B cell (primary cell): ENCODE measurements at regions not wholly inside any gene's neighbourhood (a gene's known extent, or its start where the extent isn't known, plus 50 kb on each side); places are given as distances from the start of the nearest gene placed in this dataset.

Experiments
- ATAC-seq: fragments of 200-7000 bp; cut with Tn5 transposase; one replicate; pipeline ENCODE4 v1.10.0; 2021; ENCODE audit warnings: low read depth, mild to moderate bottlenecking, moderate number of reproducible peaks, moderate library complexity
- CTCF ChIA-PET: fragments of 350-600 bp; sonication (Branson Sonifier 250); formaldehyde crosslinking; loops from one replicate; lab custom pipeline; 2021; ENCODE audit warnings: antibody characterized with exemption, inconsistent platforms; lab: Charles Lee
- POLR2A ChIA-PET: fragments of 350-600 bp; sonication (Branson Sonifier 250); formaldehyde crosslinking; loops from one replicate; lab custom pipeline; 2021; ENCODE audit warnings: antibody characterized with exemption; lab: Charles Lee
- DNase-seq: peaks from one replicate; pipeline ENCODE4 v3.0.0; 2013
- H2AFZ ChIP-seq: 2 replicates; pipeline ENCODE4 v1.6.1; 2012; ENCODE audit warnings: mild to moderate bottlenecking, low read depth, low read length; ENCODE audit not compliant: insufficient read depth, poor library complexity, severe bottlenecking
- H3K27ac ChIP-seq, 2 donors: 1 replicate in 1 of 2; 2 replicates in 1 of 2; pipeline ENCODE4 v1.5.1; 2012 to 2013; ENCODE audit warnings: low read length in 2 of 2, mild to moderate bottlenecking in 2 of 2, moderate library complexity in 1 of 2
- H3K27me3 ChIP-seq, 4 experiments: fragments of 200-600 bp in 1 of 4; sonication (generic) in 1 of 4; replicated peaks in 1 of 4; 1 replicate in 2 of 4; 2 replicates in 2 of 4; pipeline versions ENCODE4 v1.6.1 to v1.7.0; 2013 to 2016; ENCODE audit warnings: low read length in 3 of 4, mild to moderate bottlenecking in 2 of 4, mixed read lengths in 1 of 4, moderate library complexity in 1 of 4; ENCODE audit not compliant: insufficient read depth in 4 of 4, control insufficient read depth in 3 of 4; ENCODE audit errors: control extremely low read depth in 1 of 4
- H3K36me3 ChIP-seq, 2 experiments: replicated peaks in 1 of 2; 1 replicate in 1 of 2; 2 replicates in 1 of 2; pipeline versions ENCODE4 v1.6.1 to v1.7.1; 2013; ENCODE audit warnings: low read length in 1 of 2; ENCODE audit not compliant: insufficient read depth in 2 of 2, control insufficient read depth in 1 of 2; ENCODE audit errors: control extremely low read depth in 1 of 2, extremely low read depth in 1 of 2
- H3K4me1 ChIP-seq, 2 donors: fragments of 200-600 bp in 1 of 2; sonication (generic) in 1 of 2; 1 replicate in 1 of 2; 2 replicates in 1 of 2; pipeline versions ENCODE4 v1.5.1 to v1.6.1; 2013 to 2017; ENCODE audit warnings: low read length in 2 of 2; ENCODE audit not compliant: control insufficient read depth in 2 of 2, insufficient read depth in 2 of 2
- H3K4me2 ChIP-seq: replicated peaks from 2 replicates; pipeline ENCODE3; 2012; ENCODE audit warnings: mild to moderate bottlenecking, low read depth, low read length; ENCODE audit not compliant: poor library complexity, severe bottlenecking
- H3K4me3 ChIP-seq, 5 experiments: fragments of 200-600 bp in 1 of 5; sonication (generic) in 1 of 5; 1 replicate in 3 of 5; 2 replicates in 2 of 5; pipeline versions ENCODE4 v1.5.1 to v1.7.0; 2011 to 2016; ENCODE audit warnings: low read length in 4 of 5, mild to moderate bottlenecking in 4 of 5, low read depth in 2 of 5, control low read depth in 1 of 5, moderate library complexity in 1 of 5; ENCODE audit not compliant: insufficient read depth in 1 of 5; ENCODE audit errors: control extremely low read depth in 1 of 5, extremely low read depth in 1 of 5
- H3K79me2 ChIP-seq: fragments of 200-600 bp; sonication (generic); one replicate; pipeline ENCODE4 v1.6.0; 2016; ENCODE audit warnings: low read length; ENCODE audit not compliant: control insufficient read depth, insufficient read depth
- H3K9ac ChIP-seq: fragments of 200-600 bp; sonication (generic); 2 replicates; pipeline ENCODE4 v1.6.1; 2017; ENCODE audit warnings: mild to moderate bottlenecking, low read length, moderate library complexity
- H3K9me3 ChIP-seq, 3 donors: one replicate each; pipeline versions ENCODE4 v1.6.1 to v1.7.1; 2013; ENCODE audit warnings: low read length in 2 of 3; ENCODE audit not compliant: control insufficient read depth in 2 of 3, insufficient read depth in 1 of 3; ENCODE audit errors: control extremely low read depth in 1 of 3
- H4K20me1 ChIP-seq: 2 replicates; pipeline ENCODE4 v1.6.0; 2012; ENCODE audit warnings: mild to moderate bottlenecking, low read length; ENCODE audit not compliant: insufficient read depth, control insufficient read depth, poor library complexity, severe bottlenecking
- H3K27ac Mint-ChIP-seq: one replicate; pipeline ENCODE4 v1.8.0; 2021; ENCODE audit warnings: mixed read lengths
- H3K27me3 Mint-ChIP-seq: one replicate; pipeline ENCODE4 v1.8.0; 2021; ENCODE audit warnings: mixed read lengths
- H3K4me1 Mint-ChIP-seq: one replicate; pipeline ENCODE4 v1.8.0; 2021; ENCODE audit warnings: mixed read lengths
- H3K4me3 Mint-ChIP-seq: one replicate; pipeline ENCODE4 v1.8.0; 2021; ENCODE audit warnings: mixed read lengths
- H3K9me3 Mint-ChIP-seq: one replicate; pipeline ENCODE4 v1.8.0; 2022; ENCODE audit warnings: mixed read lengths; ENCODE audit not compliant: insufficient read depth
- EZH2 ChIP-seq: IDR thresholded peaks from 2 replicates; pipeline ENCODE4 v1.6.1; 2012; ENCODE audit warnings: borderline replicate concordance, low read depth, mild to moderate bottlenecking, moderate library complexity, low read length; ENCODE audit not compliant: insufficient read depth, poor library complexity, severe bottlenecking
- WGBS: methylation state at CpG from one replicate; pipeline ENCODE4 v1.1.5; 2013; ENCODE audit warnings: missing lambda C conversion rate; ENCODE audit not compliant: insufficient coverage; 5-methylcytosine and 5-hydroxymethylcytosine counted together
- intact Hi-C: fragments of 100-400 bp; cut with micrococcal nuclease; formaldehyde crosslinking; loops from one replicate; pipeline ENCODE4 v1.10.0; 2022
- TF ChIP-seq, protein P1 (sequence below): fragments of 200-600 bp; IDR thresholded peaks from one replicate; pipeline ENCODE4 v1.8.0; 2022; ENCODE audit warnings: antibody characterized with exemption, mild to moderate bottlenecking

DNA sequence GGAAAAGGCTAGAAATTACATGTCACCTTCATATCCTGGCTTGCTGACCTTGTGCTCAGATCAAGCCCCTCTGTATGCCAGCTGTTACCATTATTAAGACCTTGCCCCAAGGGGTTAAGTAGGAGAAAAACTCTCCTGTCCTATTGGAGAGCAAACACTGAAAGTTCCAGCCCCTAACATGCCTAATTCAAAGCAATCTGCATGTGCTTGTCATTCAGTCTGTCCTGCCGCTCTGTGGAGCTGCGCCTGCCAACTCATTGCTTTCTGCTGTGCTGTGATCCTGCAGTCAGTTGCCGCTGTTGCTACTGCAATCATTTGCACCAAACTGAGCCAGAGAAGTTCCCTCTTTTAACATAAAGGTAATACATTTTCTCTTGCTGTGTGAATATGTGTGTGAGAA lies 113.4 kb downstream of the DISP1 start:
- 100% methylated on average over 2 of the region's 3 CpGs for WGBS
- Histone ChIP-seq H3K9me3 (no peaks in the 10 kb centered on the region), H3K79me2 (no peaks in the 10 kb centered on the region), H3K27me3 (no peaks in the 10 kb centered on the region), H3K9ac (no peak overlapping the region), H3K36me3 (no peaks in the 10 kb centered on the region), H3K4me2 (no peak overlapping the region), H3K27ac (no peak overlapping the region), H3K4me1 (no peaks in the 10 kb centered on the region), H3K4me3 (no peak overlapping the region), H4K20me1 (no peaks in the 10 kb centered on the region), H2AFZ (no peak overlapping the region)
- intact Hi-C loops: no loop called here
- no peak for TF ChIP-seq EZH2
- TF ChIP-seq, protein P1, sequence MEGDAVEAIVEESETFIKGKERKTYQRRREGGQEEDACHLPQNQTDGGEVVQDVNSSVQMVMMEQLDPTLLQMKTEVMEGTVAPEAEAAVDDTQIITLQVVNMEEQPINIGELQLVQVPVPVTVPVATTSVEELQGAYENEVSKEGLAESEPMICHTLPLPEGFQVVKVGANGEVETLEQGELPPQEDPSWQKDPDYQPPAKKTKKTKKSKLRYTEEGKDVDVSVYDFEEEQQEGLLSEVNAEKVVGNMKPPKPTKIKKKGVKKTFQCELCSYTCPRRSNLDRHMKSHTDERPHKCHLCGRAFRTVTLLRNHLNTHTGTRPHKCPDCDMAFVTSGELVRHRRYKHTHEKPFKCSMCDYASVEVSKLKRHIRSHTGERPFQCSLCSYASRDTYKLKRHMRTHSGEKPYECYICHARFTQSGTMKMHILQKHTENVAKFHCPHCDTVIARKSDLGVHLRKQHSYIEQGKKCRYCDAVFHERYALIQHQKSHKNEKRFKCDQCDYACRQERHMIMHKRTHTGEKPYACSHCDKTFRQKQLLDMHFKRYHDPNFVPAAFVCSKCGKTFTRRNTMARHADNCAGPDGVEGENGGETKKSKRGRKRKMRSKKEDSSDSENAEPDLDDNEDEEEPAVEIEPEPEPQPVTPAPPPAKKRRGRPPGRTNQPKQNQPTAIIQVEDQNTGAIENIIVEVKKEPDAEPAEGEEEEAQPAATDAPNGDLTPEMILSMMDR: no peak
- H3K9me3 Mint-ChIP-seq: no peaks in the 10 kb centered on the region
- ChIA-PET CTCF (no interaction called here), POLR2A (no interaction called here)
- DNase-seq (no peak), ATAC-seq (no peak)
- H3K27me3 Mint-ChIP-seq: no peaks in the 10 kb centered on the region
- H3K4me3 Mint-ChIP-seq: no peak overlapping the region
- peaks cover 3% of the 10 kb centered on the region for H3K4me1 Mint-ChIP-seq
- H3K27ac Mint-ChIP-seq: no peak overlapping the region

DNA sequence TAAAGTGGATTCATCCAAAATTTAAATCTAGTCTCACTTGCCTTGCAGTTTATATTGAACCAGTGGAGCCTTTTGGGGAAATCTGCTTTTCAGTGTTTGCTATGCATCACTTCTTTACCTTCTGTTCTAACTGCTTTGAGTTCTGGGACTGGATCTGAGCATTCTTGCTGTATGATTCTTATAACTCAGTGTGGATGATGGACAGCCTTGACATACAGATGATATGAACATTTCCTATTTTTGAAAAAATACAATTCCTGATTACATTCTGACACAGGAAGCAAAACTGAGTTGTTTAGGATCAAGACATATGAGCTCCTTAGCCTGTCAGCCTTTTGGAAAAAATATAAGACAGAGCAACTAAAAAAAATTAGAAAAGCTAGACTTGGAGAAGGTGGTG lies 115.2 kb downstream of the DISP1 start:
- TF ChIP-seq, protein P1: no peak
- no peak for TF ChIP-seq EZH2
- no peak for ATAC-seq
- Mint-ChIP-seq H3K27ac (no peak overlapping the region), H3K4me3 (no peak overlapping the region), H3K4me1 (peaks cover 3% of the 10 kb centered on the region), H3K27me3 (no peaks in the 10 kb centered on the region), H3K9me3 (no peaks in the 10 kb centered on the region)
- H3K4me3 ChIP-seq: no peak overlapping the region
- H3K79me2 ChIP-seq: no peaks in the 10 kb centered on the region
- no peaks in the 10 kb centered on the region for H3K27me3 ChIP-seq
- H2AFZ ChIP-seq: no peak overlapping the region
- H3K9me3 ChIP-seq: no peaks in the 10 kb centered on the region
- H3K4me2 ChIP-seq: no peak overlapping the region
- no peak overlapping the region for H3K9ac ChIP-seq
- no peaks in the 10 kb centered on the region for H4K20me1 ChIP-seq
- no peak overlapping the region for H3K27ac ChIP-seq
- DNase-seq: no peak
- ChIA-PET POLR2A (no interaction called here), CTCF (interaction anchor here (0.6 kb wide), 1 partner anchor 16 kb away, joined by 3 read pairs; no protein-coding TSS in a partner anchor)
- intact Hi-C loops: no loop called here
- H3K36me3 ChIP-seq: no peaks in the 10 kb centered on the region
- no peaks in the 10 kb centered on the region for H3K4me1 ChIP-seq
